NCI-H1105 treated with DMSO at 0.1 percent for 48 hours (cell line): ENCODE measurements at regions not wholly inside any gene's neighbourhood (a gene's known extent, or its start where the extent isn't known, plus 50 kb on each side); places are given as distances from the start of the nearest gene placed in this dataset.

ENCODE experiments used
- DNase-seq: peaks from one replicate; lab custom pipeline; 2025; lab: John Stamatoyannopoulos, UW

GRCh38 chr13:34886121-34886875, 55.8 kb upstream of the NBEA start:
- DNase-seq, result no peak

- DNase-seq, result no peak
These were observed 55.1 kb upstream of the NBEA start for GRCh38 chr13:34886987-34887386.
